ENCODE measurements at regions not wholly inside any gene's neighbourhood (a gene's known extent, or its start where the extent isn't known, plus 50 kb on each side); places are given as distances from the start of the nearest gene placed in this dataset.

GRCh38 chr6:78427386-78427785, 440.0 kb upstream of the IRAK1BP1 start:
- Histone ChIP-seq H3K36me3 (no peaks in the 10 kb centered on the region), H3K9me3 (no peaks in the 10 kb centered on the region), H3K27ac (no peak overlapping the region), H3K27me3 (no peaks in the 10 kb centered on the region), H3K4me1 (no peaks in the 10 kb centered on the region), H3K4me3 (no peak overlapping the region)
- DNase-seq (ENCODE audit: low spot score in 2 of 2) = no peak
- intact Hi-C loops (cut with DNase I; ENCODE audit: low total_unique reads) = no loop called here
- TF ChIP-seq CTCF (IDR thresholded peaks at IDR 0.05) = no peak
- no peak for TF ChIP-seq POLR2AphosphoS5 (IDR thresholded peaks at IDR 0.05)
- TF ChIP-seq POLR2A (IDR thresholded peaks at IDR 0.05) = no peak

- DNase-seq (ENCODE audit: low spot score in 2 of 2) = no peak
- TF ChIP-seq CTCF (IDR thresholded peaks at IDR 0.05) = no peak
- no peak for TF ChIP-seq POLR2A (IDR thresholded peaks at IDR 0.05)
- no peak for TF ChIP-seq POLR2AphosphoS5 (IDR thresholded peaks at IDR 0.05)
- Histone ChIP-seq H3K36me3 (no peaks in the 10 kb centered on the region), H3K27me3 (no peaks in the 10 kb centered on the region), H3K4me3 (no peak overlapping the region), H3K9me3 (no peaks in the 10 kb centered on the region), H3K4me1 (no peaks in the 10 kb centered on the region), H3K27ac (no peak overlapping the region)
- intact Hi-C loops (cut with DNase I; ENCODE audit: low total_unique reads) = no loop called here
Observed at GRCh38 chr6:78430521-78430920, 436.8 kb upstream of the IRAK1BP1 start.

GRCh38 chr6:78435671-78436070, 431.7 kb upstream of the IRAK1BP1 start:
- DNase-seq (ENCODE audit: low spot score in 2 of 2) = no peak
- Histone ChIP-seq H3K9me3 (no peaks in the 10 kb centered on the region), H3K36me3 (no peaks in the 10 kb centered on the region), H3K4me3 (no peak overlapping the region), H3K4me1 (no peaks in the 10 kb centered on the region), H3K27me3 (no peaks in the 10 kb centered on the region), H3K27ac (no peak overlapping the region)
- TF ChIP-seq CTCF (IDR thresholded peaks at IDR 0.05) = no peak
- no peak for TF ChIP-seq POLR2A (IDR thresholded peaks at IDR 0.05)
- no peak for TF ChIP-seq POLR2AphosphoS5 (IDR thresholded peaks at IDR 0.05)
- intact Hi-C loops (cut with DNase I; ENCODE audit: low total_unique reads) = no loop called here

GRCh38 chr6:78436335-78436734, 431.0 kb upstream of the IRAK1BP1 start:
- TF ChIP-seq CTCF (IDR thresholded peaks at IDR 0.05) = no peak
- no peak for TF ChIP-seq POLR2AphosphoS5 (IDR thresholded peaks at IDR 0.05)
- no peak for TF ChIP-seq POLR2A (IDR thresholded peaks at IDR 0.05)

GRCh38 chr6:78438135-78438534, 429.2 kb upstream of the IRAK1BP1 start:
- no peaks in the 10 kb centered on the region for H3K4me1 ChIP-seq
- no peaks in the 10 kb centered on the region for H3K9me3 ChIP-seq
- H3K4me3 ChIP-seq = no peak overlapping the region
- no peaks in the 10 kb centered on the region for H3K36me3 ChIP-seq
- intact Hi-C loops (cut with DNase I; ENCODE audit: low total_unique reads) = no loop called here
- no peak overlapping the region for H3K27ac ChIP-seq
- H3K27me3 ChIP-seq = no peaks in the 10 kb centered on the region
- DNase-seq (ENCODE audit: low spot score in 2 of 2) = no peak
- TF ChIP-seq CTCF (IDR thresholded peaks at IDR 0.05) (no peak), POLR2A (IDR thresholded peaks at IDR 0.05) (no peak), POLR2AphosphoS5 (IDR thresholded peaks at IDR 0.05) (no peak)

More at GRCh38 chr6:78436335-78436734, 431.0 kb upstream of the IRAK1BP1 start:
- H3K4me1 ChIP-seq = no peaks in the 10 kb centered on the region
- H3K9me3 ChIP-seq = no peaks in the 10 kb centered on the region
- no peak for DNase-seq (ENCODE audit: low spot score in 2 of 2)
- no peaks in the 10 kb centered on the region for H3K27me3 ChIP-seq
- intact Hi-C loops (cut with DNase I; ENCODE audit: low total_unique reads) = no loop called here
- no peak overlapping the region for H3K27ac ChIP-seq
- no peaks in the 10 kb centered on the region for H3K36me3 ChIP-seq
- H3K4me3 ChIP-seq = no peak overlapping the region

All from breast epithelium (tissue), 4 donors.